ENCODE measurements at regions not wholly inside any gene's neighbourhood (a gene's known extent, or its start where the extent isn't known, plus 50 kb on each side); places are given as distances from the start of the nearest gene placed in this dataset.

DNA sequence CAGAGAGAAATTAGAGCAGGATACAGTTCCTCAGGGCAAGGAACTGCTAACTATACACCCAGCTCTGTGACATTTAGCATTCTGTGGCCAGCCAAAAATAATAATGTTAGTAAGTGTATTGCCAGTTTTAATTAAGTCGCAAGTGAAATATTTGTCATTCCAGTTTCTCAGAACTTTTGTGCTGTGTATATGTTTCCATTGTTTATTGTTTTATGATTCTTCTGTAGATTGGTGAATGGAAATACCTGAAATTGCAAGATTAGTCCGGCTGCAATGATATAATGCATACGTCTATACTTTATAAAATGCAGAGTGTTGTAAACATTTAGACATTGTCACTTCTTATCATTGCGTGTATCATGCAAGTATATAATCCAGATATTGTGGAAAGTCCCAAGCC, 351.3 kb upstream of the GRM7 start:
- TF ChIP-seq POLR2A (IDR thresholded peaks at IDR 0.05) (no peak), POLR2AphosphoS5 (IDR thresholded peaks at IDR 0.05) (no peak)
- TF ChIP-seq, protein P1, sequence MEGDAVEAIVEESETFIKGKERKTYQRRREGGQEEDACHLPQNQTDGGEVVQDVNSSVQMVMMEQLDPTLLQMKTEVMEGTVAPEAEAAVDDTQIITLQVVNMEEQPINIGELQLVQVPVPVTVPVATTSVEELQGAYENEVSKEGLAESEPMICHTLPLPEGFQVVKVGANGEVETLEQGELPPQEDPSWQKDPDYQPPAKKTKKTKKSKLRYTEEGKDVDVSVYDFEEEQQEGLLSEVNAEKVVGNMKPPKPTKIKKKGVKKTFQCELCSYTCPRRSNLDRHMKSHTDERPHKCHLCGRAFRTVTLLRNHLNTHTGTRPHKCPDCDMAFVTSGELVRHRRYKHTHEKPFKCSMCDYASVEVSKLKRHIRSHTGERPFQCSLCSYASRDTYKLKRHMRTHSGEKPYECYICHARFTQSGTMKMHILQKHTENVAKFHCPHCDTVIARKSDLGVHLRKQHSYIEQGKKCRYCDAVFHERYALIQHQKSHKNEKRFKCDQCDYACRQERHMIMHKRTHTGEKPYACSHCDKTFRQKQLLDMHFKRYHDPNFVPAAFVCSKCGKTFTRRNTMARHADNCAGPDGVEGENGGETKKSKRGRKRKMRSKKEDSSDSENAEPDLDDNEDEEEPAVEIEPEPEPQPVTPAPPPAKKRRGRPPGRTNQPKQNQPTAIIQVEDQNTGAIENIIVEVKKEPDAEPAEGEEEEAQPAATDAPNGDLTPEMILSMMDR (IDR thresholded peaks at IDR 0.05) = no peak

Data from stomach (tissue), 4 donors.